ENCODE measurements at regions not wholly inside any gene's neighbourhood (a gene's known extent, or its start where the extent isn't known, plus 50 kb on each side); places are given as distances from the start of the nearest gene placed in this dataset.

- H3K4me3 Mint-ChIP-seq (ENCODE audit: low read depth, unreplicated experiment): no peak overlapping the region
Measured at GRCh38 chr3:41007399-41007798, 191.9 kb upstream of the CTNNB1 start.

GRCh38 chr3:41011854-41012253 lies 187.5 kb upstream of the CTNNB1 start:
- H3K4me3 Mint-ChIP-seq (ENCODE audit: low read depth, unreplicated experiment): no peak overlapping the region
- H3K36me3 Mint-ChIP-seq (ENCODE audit: insufficient read depth, unreplicated experiment): no peaks in the 10 kb centered on the region
- TF ChIP-seq, protein P1, sequence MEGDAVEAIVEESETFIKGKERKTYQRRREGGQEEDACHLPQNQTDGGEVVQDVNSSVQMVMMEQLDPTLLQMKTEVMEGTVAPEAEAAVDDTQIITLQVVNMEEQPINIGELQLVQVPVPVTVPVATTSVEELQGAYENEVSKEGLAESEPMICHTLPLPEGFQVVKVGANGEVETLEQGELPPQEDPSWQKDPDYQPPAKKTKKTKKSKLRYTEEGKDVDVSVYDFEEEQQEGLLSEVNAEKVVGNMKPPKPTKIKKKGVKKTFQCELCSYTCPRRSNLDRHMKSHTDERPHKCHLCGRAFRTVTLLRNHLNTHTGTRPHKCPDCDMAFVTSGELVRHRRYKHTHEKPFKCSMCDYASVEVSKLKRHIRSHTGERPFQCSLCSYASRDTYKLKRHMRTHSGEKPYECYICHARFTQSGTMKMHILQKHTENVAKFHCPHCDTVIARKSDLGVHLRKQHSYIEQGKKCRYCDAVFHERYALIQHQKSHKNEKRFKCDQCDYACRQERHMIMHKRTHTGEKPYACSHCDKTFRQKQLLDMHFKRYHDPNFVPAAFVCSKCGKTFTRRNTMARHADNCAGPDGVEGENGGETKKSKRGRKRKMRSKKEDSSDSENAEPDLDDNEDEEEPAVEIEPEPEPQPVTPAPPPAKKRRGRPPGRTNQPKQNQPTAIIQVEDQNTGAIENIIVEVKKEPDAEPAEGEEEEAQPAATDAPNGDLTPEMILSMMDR (IDR thresholded peaks at IDR 0.05; ENCODE audit: unreplicated experiment): no peak
- H3K27me3 Mint-ChIP-seq (ENCODE audit: unreplicated experiment): peaks cover 5% of the 10 kb centered on the region
- H3K27ac Mint-ChIP-seq (ENCODE audit: unreplicated experiment): no peak overlapping the region
- H3K9me3 Mint-ChIP-seq (ENCODE audit: low read depth, unreplicated experiment): peaks cover 5% of the 10 kb centered on the region
- DNase-seq: no peak
- no peaks in the 10 kb centered on the region for H3K4me1 Mint-ChIP-seq (ENCODE audit: low read depth, unreplicated experiment)
- CTCF ChIA-PET: no interaction called here
- no TSS peak for BruUV-seq (replicated peaks)
- intact Hi-C loops (cut with micrococcal nuclease; ENCODE audit: unreplicated experiment): no loop called here

More at GRCh38 chr3:41007399-41007798, 191.9 kb upstream of the CTNNB1 start:
- H3K27ac Mint-ChIP-seq (ENCODE audit: unreplicated experiment): no peak overlapping the region
- H3K9me3 Mint-ChIP-seq (ENCODE audit: low read depth, unreplicated experiment): peaks cover 8% of the 10 kb centered on the region
- CTCF ChIA-PET: interaction anchor here (0.6 kb wide), 1 partner anchor 469 kb away, joined by 3 read pairs; no protein-coding TSS in a partner anchor
- H3K36me3 Mint-ChIP-seq (ENCODE audit: insufficient read depth, unreplicated experiment): no peaks in the 10 kb centered on the region
- no TSS peak for BruUV-seq (replicated peaks)
- H3K4me1 Mint-ChIP-seq (ENCODE audit: low read depth, unreplicated experiment): no peaks in the 10 kb centered on the region
- intact Hi-C loops (cut with micrococcal nuclease; ENCODE audit: unreplicated experiment): no loop called here
- TF ChIP-seq, protein P1 (IDR thresholded peaks at IDR 0.05; ENCODE audit: unreplicated experiment): no peak
- H3K27me3 Mint-ChIP-seq (ENCODE audit: unreplicated experiment): peaks cover 13% of the 10 kb centered on the region
- no peak for DNase-seq

DNA sequence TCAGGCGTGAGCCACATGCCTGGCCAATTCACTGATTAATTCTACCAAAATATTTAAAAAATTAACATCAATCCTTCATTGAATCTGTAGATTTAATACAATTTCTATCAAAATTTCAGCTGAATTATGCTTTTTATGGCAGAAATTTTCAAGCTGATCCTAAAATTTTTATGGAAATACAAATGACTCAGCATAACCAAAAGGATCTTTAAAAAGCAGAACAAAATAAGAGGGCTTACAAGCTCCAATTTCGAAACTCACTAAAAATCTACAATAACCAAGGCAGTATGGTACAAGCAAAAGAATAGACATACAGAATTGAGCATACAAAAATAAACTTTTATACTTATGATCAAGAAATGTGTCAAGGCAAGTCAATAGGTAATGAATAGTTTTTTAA lies 180.4 kb upstream of the CTNNB1 start:
- H3K9me3 Mint-ChIP-seq (ENCODE audit: low read depth, unreplicated experiment): no peaks in the 10 kb centered on the region

GRCh38 chr3:41024031-41024836 lies 175.1 kb upstream of the CTNNB1 start:
- TF ChIP-seq, protein P1 (IDR thresholded peaks at IDR 0.05; ENCODE audit: unreplicated experiment): no peak
- H3K9me3 Mint-ChIP-seq (ENCODE audit: low read depth, unreplicated experiment): no peaks in the 10 kb centered on the region
- H3K27ac Mint-ChIP-seq (ENCODE audit: unreplicated experiment): no peak overlapping the region
- no peaks in the 10 kb centered on the region for H3K36me3 Mint-ChIP-seq (ENCODE audit: insufficient read depth, unreplicated experiment)
- H3K4me3 Mint-ChIP-seq (ENCODE audit: low read depth, unreplicated experiment): no peak overlapping the region
- no peaks in the 10 kb centered on the region for H3K4me1 Mint-ChIP-seq (ENCODE audit: low read depth, unreplicated experiment)
- H3K27me3 Mint-ChIP-seq (ENCODE audit: unreplicated experiment): no peaks in the 10 kb centered on the region
- intact Hi-C loops (cut with micrococcal nuclease; ENCODE audit: unreplicated experiment): no loop called here
- CTCF ChIA-PET: interaction anchor here (1.1 kb wide), 1 partner anchor 14 kb away, joined by 4 read pairs; no protein-coding TSS in a partner anchor
- BruUV-seq (replicated peaks): no TSS peak
- DNase-seq: no peak

More for the DNA sequence above, 180.4 kb upstream of the CTNNB1 start:
- intact Hi-C loops (cut with micrococcal nuclease; ENCODE audit: unreplicated experiment): no loop called here
- no peaks in the 10 kb centered on the region for H3K36me3 Mint-ChIP-seq (ENCODE audit: insufficient read depth, unreplicated experiment)
- CTCF ChIA-PET: interaction anchor here (0.7 kb wide), 1 partner anchor 9 kb away, joined by 3 read pairs; no protein-coding TSS in a partner anchor
- DNase-seq: no peak
- H3K27ac Mint-ChIP-seq (ENCODE audit: unreplicated experiment): no peak overlapping the region
- no peak overlapping the region for H3K4me3 Mint-ChIP-seq (ENCODE audit: low read depth, unreplicated experiment)
- BruUV-seq (replicated peaks): no TSS peak
- H3K27me3 Mint-ChIP-seq (ENCODE audit: unreplicated experiment): no peaks in the 10 kb centered on the region
- no peaks in the 10 kb centered on the region for H3K4me1 Mint-ChIP-seq (ENCODE audit: low read depth, unreplicated experiment)
- TF ChIP-seq, protein P1 (IDR thresholded peaks at IDR 0.05; ENCODE audit: unreplicated experiment): no peak

Measured in Calu3 (cell line).